ES-I3 (cell line): ENCODE measurements at regions not wholly inside any gene's neighbourhood (a gene's known extent, or its start where the extent isn't known, plus 50 kb on each side); places are given as distances from the start of the nearest gene placed in this dataset.
"Not testable (repeated sequence)": the region's sequence is repeated elsewhere in the genome, so short reads cannot be mapped to it uniquely, and the experiment has no call there.

Source experiments
- H3K36me3 ChIP-seq: 2 replicates; pipeline ENCODE4 v1.6.1; 2013; ENCODE audit warnings: mild to moderate bottlenecking, low read length, control low read depth, moderate library complexity; ENCODE audit not compliant: insufficient read depth
- H3K4me1 ChIP-seq: 2 replicates; pipeline ENCODE4 v1.6.1; 2013; ENCODE audit warnings: mild to moderate bottlenecking, control low read depth, low read length; ENCODE audit not compliant: insufficient read depth
- H3K9ac ChIP-seq: 2 replicates; pipeline ENCODE4 v1.6.1; 2013; ENCODE audit warnings: low read depth, mild to moderate bottlenecking, low read length, moderate library complexity
- H3K9me3 ChIP-seq: 2 replicates; pipeline ENCODE4 v1.6.1; 2013; ENCODE audit warnings: mild to moderate bottlenecking, low read length, moderate library complexity; ENCODE audit not compliant: control insufficient read depth, insufficient read depth

GRCh38 chr17:14423156-14423555 is 122.3 kb downstream of the HS3ST3B1 start:
- H3K9ac ChIP-seq, H3K36me3 ChIP-seq, H3K4me1 ChIP-seq, H3K9me3 ChIP-seq: not testable (repeated sequence)

- H3K36me3 ChIP-seq, result no peaks in the 10 kb centered on the region
- no peak overlapping the region for H3K9ac ChIP-seq
Measured at GRCh38 chr17:14417336-14417735, 116.5 kb downstream of the HS3ST3B1 start.

GRCh38 chr17:14409292-14409691 is 108.4 kb downstream of the HS3ST3B1 start:
- Histone ChIP-seq H3K9me3 (no peaks in the 10 kb centered on the region), H3K9ac (no peak overlapping the region), H3K36me3 (no peaks in the 10 kb centered on the region), H3K4me1 (no peaks in the 10 kb centered on the region)

More at GRCh38 chr17:14417336-14417735, 116.5 kb downstream of the HS3ST3B1 start:
- H3K4me1 ChIP-seq, result no peaks in the 10 kb centered on the region
- no peaks in the 10 kb centered on the region for H3K9me3 ChIP-seq

- 0 out of 2 replicates have a peak, but pooled peaks cover under 1% of the 10 kb centered on the region for H3K9me3 ChIP-seq
- no peak overlapping the region for H3K9ac ChIP-seq
- H3K36me3 ChIP-seq, result no peaks in the 10 kb centered on the region; the same call in 1 of the 2 replicates
- no peaks in the 10 kb centered on the region for H3K4me1 ChIP-seq
Measured at GRCh38 chr17:14407541-14407940, 106.7 kb downstream of the HS3ST3B1 start.

GRCh38 chr17:14405189-14405588 is 104.3 kb downstream of the HS3ST3B1 start:
- no peak overlapping the region for H3K9ac ChIP-seq
- H3K9me3 ChIP-seq, result peaks cover 3% of the 10 kb centered on the region; the same call in 1 of the 2 replicates
- H3K4me1 ChIP-seq, result no peaks in the 10 kb centered on the region
- H3K36me3 ChIP-seq, result no peaks in the 10 kb centered on the region; the same call in 1 of the 2 replicates
